Endodermal cell (in vitro differentiated cells): ENCODE measurements at regions not wholly inside any gene's neighbourhood (a gene's known extent, or its start where the extent isn't known, plus 50 kb on each side); places are given as distances from the start of the nearest gene placed in this dataset.

Source experiments
- DNase-seq: peaks from one replicate; pipeline ENCODE4 v3.0.0-alpha.2; 2017
- H3K27ac ChIP-seq: 2 replicates; pipeline ENCODE4 v1.5.1; 2013; ENCODE audit warnings: mild to moderate bottlenecking, low read depth, low read length, moderate library complexity
- H3K27me3 ChIP-seq: 2 replicates; pipeline ENCODE4 v1.6.1; 2013; ENCODE audit warnings: mild to moderate bottlenecking, low read length, moderate library complexity; ENCODE audit not compliant: insufficient read depth, control insufficient read depth, poor library complexity, severe bottlenecking
- H3K36me3 ChIP-seq: 2 replicates; pipeline ENCODE4 v1.7.0; 2013; ENCODE audit warnings: mild to moderate bottlenecking, low read length, moderate library complexity; ENCODE audit not compliant: control insufficient read depth, insufficient read depth
- H3K4me1 ChIP-seq: one replicate; pipeline ENCODE4 v1.7.0; 2013; ENCODE audit warnings: low read length; ENCODE audit not compliant: control insufficient read depth, insufficient read depth
- H3K4me3 ChIP-seq: 2 replicates; pipeline ENCODE4 v1.5.1; 2013; ENCODE audit warnings: mild to moderate bottlenecking, low read length, moderate library complexity
- H3K9ac ChIP-seq: 2 replicates; pipeline ENCODE4 v1.6.1; 2013; ENCODE audit warnings: mild to moderate bottlenecking, low read length, moderate library complexity; ENCODE audit not compliant: poor library complexity, severe bottlenecking; ENCODE audit errors: extremely low read depth
- H3K9me3 ChIP-seq: 2 replicates; pipeline ENCODE4 v1.6.1; 2013; ENCODE audit warnings: mild to moderate bottlenecking, low read length, moderate library complexity; ENCODE audit not compliant: control insufficient read depth
- H3K27ac Mint-ChIP-seq: 2 replicates; pipeline ENCODE4 v1.8.0; 2020; ENCODE audit warnings: mixed read lengths
- H3K27me3 Mint-ChIP-seq: 2 replicates; pipeline ENCODE4 v1.8.0; 2021; ENCODE audit warnings: mild to moderate bottlenecking, mixed read lengths; ENCODE audit not compliant: insufficient read depth
- H3K36me3 Mint-ChIP-seq: 2 replicates; pipeline ENCODE4 v1.8.0; 2020; ENCODE audit warnings: low read depth, mixed read lengths
- H3K4me1 Mint-ChIP-seq: 2 replicates; pipeline ENCODE4 v1.8.0; 2020; ENCODE audit warnings: mixed read lengths
- H3K4me3 Mint-ChIP-seq: 2 replicates; pipeline ENCODE4 v1.8.0; 2020; ENCODE audit warnings: mild to moderate bottlenecking, moderate library complexity, mixed read lengths
- H3K9me3 Mint-ChIP-seq: 2 replicates; pipeline ENCODE4 v1.8.0; 2020; ENCODE audit warnings: mild to moderate bottlenecking, mixed read lengths
- WGBS, 2 experiments: methylation state at CpG; one replicate each; pipeline versions ENCODE4 v1.1.5 to v1.1.7; 2013; ENCODE audit warnings: missing lambda C conversion rate in 2 of 2, mixed read lengths in 1 of 2; ENCODE audit not compliant: insufficient coverage in 1 of 2, insufficient read length in 1 of 2; 5-methylcytosine and 5-hydroxymethylcytosine counted together
- TF ChIP-seq, protein P1 (sequence below): fragments of 200-600 bp; sonication (generic); conservative IDR thresholded peaks from 2 replicates; pipeline ENCODE4 v1.5.0; 2021; ENCODE audit warnings: antibody characterized with exemption, mild to moderate bottlenecking

DNA sequence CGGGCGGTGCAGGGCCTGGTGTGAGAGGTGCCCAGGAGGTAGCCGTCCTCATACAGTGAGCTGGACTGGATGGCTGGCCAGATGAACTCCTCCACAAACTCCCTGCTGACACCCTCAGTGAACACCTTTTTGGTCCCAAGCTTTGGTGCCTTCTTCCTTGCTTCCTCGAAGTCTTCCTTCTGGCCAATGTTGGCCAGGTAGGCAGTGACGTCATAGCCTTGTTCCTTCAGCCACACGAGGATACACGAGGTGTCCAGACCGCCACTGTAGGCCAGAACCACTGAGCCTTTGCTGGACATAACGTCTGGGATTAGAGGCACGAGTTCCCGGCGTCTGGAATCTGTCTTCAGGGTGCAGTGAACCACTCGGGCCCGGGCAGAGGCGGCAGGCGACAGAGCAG, 206.8 kb upstream of the SP4 start:
- H3K4me3 Mint-ChIP-seq = no peak overlapping the region
- H3K27me3 Mint-ChIP-seq = peaks cover 2% of the 10 kb centered on the region
- Histone ChIP-seq H3K27me3 (no peaks in the 10 kb centered on the region), H3K9ac (no peak overlapping the region), H3K4me3 (no peak overlapping the region), H3K27ac (no peak overlapping the region), H3K36me3 (no peaks in the 10 kb centered on the region), H3K9me3 (no peaks in the 10 kb centered on the region), H3K4me1 (peaks cover 4% of the 10 kb centered on the region)
- H3K9me3 Mint-ChIP-seq = no peaks in the 10 kb centered on the region
- no peak for DNase-seq
- no peaks in the 10 kb centered on the region for H3K36me3 Mint-ChIP-seq
- 93% methylated on average over 12 to 16 of the region's 16 CpGs for WGBS, 2 experiments
- TF ChIP-seq, protein P1, sequence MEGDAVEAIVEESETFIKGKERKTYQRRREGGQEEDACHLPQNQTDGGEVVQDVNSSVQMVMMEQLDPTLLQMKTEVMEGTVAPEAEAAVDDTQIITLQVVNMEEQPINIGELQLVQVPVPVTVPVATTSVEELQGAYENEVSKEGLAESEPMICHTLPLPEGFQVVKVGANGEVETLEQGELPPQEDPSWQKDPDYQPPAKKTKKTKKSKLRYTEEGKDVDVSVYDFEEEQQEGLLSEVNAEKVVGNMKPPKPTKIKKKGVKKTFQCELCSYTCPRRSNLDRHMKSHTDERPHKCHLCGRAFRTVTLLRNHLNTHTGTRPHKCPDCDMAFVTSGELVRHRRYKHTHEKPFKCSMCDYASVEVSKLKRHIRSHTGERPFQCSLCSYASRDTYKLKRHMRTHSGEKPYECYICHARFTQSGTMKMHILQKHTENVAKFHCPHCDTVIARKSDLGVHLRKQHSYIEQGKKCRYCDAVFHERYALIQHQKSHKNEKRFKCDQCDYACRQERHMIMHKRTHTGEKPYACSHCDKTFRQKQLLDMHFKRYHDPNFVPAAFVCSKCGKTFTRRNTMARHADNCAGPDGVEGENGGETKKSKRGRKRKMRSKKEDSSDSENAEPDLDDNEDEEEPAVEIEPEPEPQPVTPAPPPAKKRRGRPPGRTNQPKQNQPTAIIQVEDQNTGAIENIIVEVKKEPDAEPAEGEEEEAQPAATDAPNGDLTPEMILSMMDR = no peak
- H3K27ac Mint-ChIP-seq = no peak overlapping the region
- H3K4me1 Mint-ChIP-seq = peaks cover 8% of the 10 kb centered on the region

- Histone ChIP-seq H3K27ac (no peak overlapping the region), H3K4me3 (no peak overlapping the region), H3K9me3 (no peaks in the 10 kb centered on the region), H3K27me3 (peaks cover 5% of the 10 kb centered on the region), H3K9ac (no peak overlapping the region), H3K4me1 (no peaks in the 10 kb centered on the region), H3K36me3 (no peaks in the 10 kb centered on the region)
- TF ChIP-seq, protein P1 = no peak
- H3K4me3 Mint-ChIP-seq = no peak overlapping the region
- peaks cover 2% of the 10 kb centered on the region for H3K27me3 Mint-ChIP-seq
- H3K36me3 Mint-ChIP-seq = no peaks in the 10 kb centered on the region
- H3K4me1 Mint-ChIP-seq = peaks cover 16% of the 10 kb centered on the region
- H3K27ac Mint-ChIP-seq = no peak overlapping the region
- no peak for DNase-seq
- 87 to 91% methylated on average over 5 of the region's 5 CpGs for WGBS, 2 experiments
- H3K9me3 Mint-ChIP-seq = no peaks in the 10 kb centered on the region
Measured at GRCh38 chr7:21238400-21239116, 189.3 kb upstream of the SP4 start.

DNA sequence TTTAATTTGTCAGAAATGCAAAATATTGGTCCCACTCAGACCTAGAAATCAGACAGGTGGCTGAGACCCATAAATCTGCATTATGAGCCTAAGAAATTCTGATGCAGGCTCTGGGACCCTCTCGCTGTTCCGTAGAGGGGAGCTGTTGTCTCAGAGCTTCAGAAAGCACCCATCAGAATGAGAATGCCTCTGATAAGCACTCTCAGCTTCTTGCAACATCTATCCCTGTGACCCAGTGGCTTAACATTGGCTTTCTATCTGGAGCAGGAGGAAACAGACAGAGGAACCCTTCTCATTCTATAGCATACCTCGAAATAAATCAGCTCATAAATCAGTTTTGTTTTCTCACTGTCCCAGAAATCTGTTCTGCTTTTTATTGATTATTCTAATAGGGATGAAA, 184.6 kb upstream of the SP4 start:
- H3K27me3 ChIP-seq = peaks cover 10% of the 10 kb centered on the region
- no peaks in the 10 kb centered on the region for H3K4me1 ChIP-seq
- no peak overlapping the region for H3K4me3 ChIP-seq
- H3K9me3 ChIP-seq = no peaks in the 10 kb centered on the region
- Mint-ChIP-seq H3K27me3 (peaks cover 4% of the 10 kb centered on the region), H3K27ac (no peak overlapping the region), H3K9me3 (no peaks in the 10 kb centered on the region), H3K4me1 (peaks cover 13% of the 10 kb centered on the region), H3K4me3 (no peak overlapping the region), H3K36me3 (no peaks in the 10 kb centered on the region)
- TF ChIP-seq, protein P1 = no peak
- no peak overlapping the region for H3K27ac ChIP-seq
- DNase-seq = peak; percentile 50
- WGBS, 2 experiments = 51 to 65% methylated on average over 2 to 3 of the region's 3 CpGs
- H3K36me3 ChIP-seq = no peaks in the 10 kb centered on the region
- H3K9ac ChIP-seq = no peak overlapping the region
